HCT116 (cell line): ENCODE measurements at regions not wholly inside any gene's neighbourhood (a gene's known extent, or its start where the extent isn't known, plus 50 kb on each side); places are given as distances from the start of the nearest gene placed in this dataset.

ENCODE experiments used
- ELF1 ChIP-seq: IDR thresholded peaks from 2 replicates; pipeline ENCODE4 v1.6.1; 2012; ENCODE audit warnings: low read depth, borderline replicate concordance
- MAX ChIP-seq: IDR thresholded peaks from 2 replicates; pipeline ENCODE4 v1.6.1; 2012
- SRF ChIP-seq: IDR thresholded peaks from 2 replicates; pipeline ENCODE4 v1.6.1; 2012; ENCODE audit warnings: low read depth
- ZNF274 ChIP-seq: fragments of 200-500 bp; sonication (Bioruptor generic); IDR thresholded peaks from 2 replicates; pipeline ENCODE4 v1.6.1; 2014; ENCODE audit warnings: mild to moderate bottlenecking, low read depth, low read length, inconsistent platforms

- TF ChIP-seq ELF1 = no peak
- TF ChIP-seq SRF = no peak
- no peak for TF ChIP-seq ZNF274
- no peak for TF ChIP-seq MAX
These were observed 97.3 kb upstream of the AGTR1 start for GRCh38 chr3:148600440-148600839.
